Upper lobe of right lung (tissue), 1 donor: ENCODE measurements at regions not wholly inside any gene's neighbourhood (a gene's known extent, or its start where the extent isn't known, plus 50 kb on each side); places are given as distances from the start of the nearest gene placed in this dataset.

Source experiments
- ATAC-seq: fragments of 200-7000 bp; cut with Tn5 transposase; one replicate; pipeline ENCODE4 v1.9.1; 2020; ENCODE audit warnings: mild to moderate bottlenecking, moderate library complexity
- DNase-seq: peaks from one replicate; pipeline ENCODE4 v3.0.0-alpha.2; 2020
- H3K27ac ChIP-seq: fragments of 200-600 bp; one replicate; pipeline ENCODE4 v1.8.0; 2022
- H3K27me3 ChIP-seq: fragments of 200-600 bp; one replicate; pipeline ENCODE4 v1.8.0; 2022; ENCODE audit warnings: mild to moderate bottlenecking
- H3K36me3 ChIP-seq: fragments of 200-600 bp; one replicate; pipeline ENCODE4 v1.8.0; 2022
- H3K4me1 ChIP-seq: fragments of 200-600 bp; one replicate; pipeline ENCODE4 v1.8.0; 2022
- H3K4me3 ChIP-seq: fragments of 200-600 bp; one replicate; pipeline ENCODE4 v1.8.0; 2022; ENCODE audit warnings: mild to moderate bottlenecking
- H3K9me3 ChIP-seq: fragments of 200-600 bp; one replicate; pipeline ENCODE4 v1.8.0; 2022
- intact Hi-C: fragments of 100-400 bp; cut with DNase I; formaldehyde crosslinking; loops from one replicate; pipeline ENCODE4 v1.11.0; 2022
- TF ChIP-seq, protein P1 (sequence below): fragments of 200-600 bp; IDR thresholded peaks from one replicate; pipeline ENCODE4 v1.8.0; 2022; ENCODE audit warnings: antibody characterized with exemption
- donor health status: DM: no; HTN: yes; CAD: no; lungs with severe emphysema.

DNA sequence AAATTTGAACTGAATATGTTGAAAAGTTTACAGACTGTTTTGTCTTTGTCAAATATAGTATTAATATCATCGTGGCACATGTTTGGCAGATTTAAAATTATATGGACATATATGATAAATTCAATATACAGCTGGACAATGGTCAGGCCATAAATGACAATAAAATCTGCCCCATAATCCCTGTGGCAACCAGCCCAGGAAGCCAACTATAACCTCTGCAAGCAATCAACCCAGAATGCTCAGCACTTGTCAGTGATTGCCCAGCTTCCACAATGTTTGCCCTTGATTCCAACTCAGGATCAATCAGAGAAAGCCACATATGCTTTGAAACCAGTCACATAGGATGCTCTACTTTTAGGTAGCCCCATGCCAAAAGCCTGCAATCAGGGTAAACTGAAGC lies 671.9 kb downstream of the SUCLG1 start:
- Histone ChIP-seq H3K4me1 (no peaks in the 10 kb centered on the region), H3K9me3 (no peaks in the 10 kb centered on the region), H3K4me3 (no peak overlapping the region), H3K27me3 (no peaks in the 10 kb centered on the region), H3K36me3 (no peaks in the 10 kb centered on the region), H3K27ac (no peak overlapping the region)
- ATAC-seq = no peak
- intact Hi-C loops = no loop called here
- TF ChIP-seq, protein P1, sequence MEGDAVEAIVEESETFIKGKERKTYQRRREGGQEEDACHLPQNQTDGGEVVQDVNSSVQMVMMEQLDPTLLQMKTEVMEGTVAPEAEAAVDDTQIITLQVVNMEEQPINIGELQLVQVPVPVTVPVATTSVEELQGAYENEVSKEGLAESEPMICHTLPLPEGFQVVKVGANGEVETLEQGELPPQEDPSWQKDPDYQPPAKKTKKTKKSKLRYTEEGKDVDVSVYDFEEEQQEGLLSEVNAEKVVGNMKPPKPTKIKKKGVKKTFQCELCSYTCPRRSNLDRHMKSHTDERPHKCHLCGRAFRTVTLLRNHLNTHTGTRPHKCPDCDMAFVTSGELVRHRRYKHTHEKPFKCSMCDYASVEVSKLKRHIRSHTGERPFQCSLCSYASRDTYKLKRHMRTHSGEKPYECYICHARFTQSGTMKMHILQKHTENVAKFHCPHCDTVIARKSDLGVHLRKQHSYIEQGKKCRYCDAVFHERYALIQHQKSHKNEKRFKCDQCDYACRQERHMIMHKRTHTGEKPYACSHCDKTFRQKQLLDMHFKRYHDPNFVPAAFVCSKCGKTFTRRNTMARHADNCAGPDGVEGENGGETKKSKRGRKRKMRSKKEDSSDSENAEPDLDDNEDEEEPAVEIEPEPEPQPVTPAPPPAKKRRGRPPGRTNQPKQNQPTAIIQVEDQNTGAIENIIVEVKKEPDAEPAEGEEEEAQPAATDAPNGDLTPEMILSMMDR = no peak
- DNase-seq = no peak

GRCh38 chr2:83786140-83786539 lies 672.9 kb downstream of the SUCLG1 start:
- H3K27me3 ChIP-seq = no peaks in the 10 kb centered on the region
- H3K27ac ChIP-seq = no peak overlapping the region
- H3K4me1 ChIP-seq = no peaks in the 10 kb centered on the region
- TF ChIP-seq, protein P1 = no peak
- ATAC-seq (no peak), DNase-seq (no peak)
- no peaks in the 10 kb centered on the region for H3K9me3 ChIP-seq
- intact Hi-C loops = no loop called here
- no peaks in the 10 kb centered on the region for H3K36me3 ChIP-seq
- H3K4me3 ChIP-seq = no peak overlapping the region

GRCh38 chr2:83784947-83785346 lies 674.1 kb downstream of the SUCLG1 start:
- DNase-seq (no peak), ATAC-seq (no peak)
- no peaks in the 10 kb centered on the region for H3K36me3 ChIP-seq
- no peaks in the 10 kb centered on the region for H3K9me3 ChIP-seq
- H3K27me3 ChIP-seq = no peaks in the 10 kb centered on the region
- H3K4me3 ChIP-seq = no peak overlapping the region
- H3K27ac ChIP-seq = no peak overlapping the region
- TF ChIP-seq, protein P1 = no peak
- H3K4me1 ChIP-seq = no peaks in the 10 kb centered on the region
- intact Hi-C loops = no loop called here

DNA sequence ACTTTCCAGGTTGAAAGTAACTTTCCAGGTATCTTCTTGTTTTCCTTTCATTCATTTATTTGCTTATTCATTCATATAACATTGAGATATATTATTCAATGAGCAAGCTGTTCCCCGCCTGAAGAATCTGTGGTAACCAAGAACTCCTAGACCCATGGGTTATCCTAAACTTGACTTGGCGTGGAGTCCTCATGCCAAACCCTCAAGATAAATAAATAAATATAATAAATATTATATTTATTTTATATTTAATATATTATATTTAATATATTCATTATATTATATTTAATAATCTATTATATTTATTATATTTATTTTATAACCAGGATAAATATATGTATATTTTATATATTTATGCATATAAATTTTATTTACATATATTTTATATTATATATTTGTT lies 674.8 kb downstream of the SUCLG1 start:
- H3K9me3 ChIP-seq = no peaks in the 10 kb centered on the region
- ATAC-seq (no peak), DNase-seq (no peak)
- H3K4me3 ChIP-seq = no peak overlapping the region
- intact Hi-C loops = no loop called here
- no peak overlapping the region for H3K27ac ChIP-seq
- H3K36me3 ChIP-seq = no peaks in the 10 kb centered on the region
- no peaks in the 10 kb centered on the region for H3K27me3 ChIP-seq
- TF ChIP-seq, protein P1 = no peak
- no peaks in the 10 kb centered on the region for H3K4me1 ChIP-seq

GRCh38 chr2:83782122-83782521 lies 677.0 kb downstream of the SUCLG1 start:
- intact Hi-C loops = no loop called here
- Histone ChIP-seq H3K4me1 (no peaks in the 10 kb centered on the region), H3K27me3 (no peaks in the 10 kb centered on the region), H3K36me3 (no peaks in the 10 kb centered on the region), H3K9me3 (no peaks in the 10 kb centered on the region), H3K4me3 (no peak overlapping the region), H3K27ac (no peak overlapping the region)
- DNase-seq (no peak), ATAC-seq (no peak)
- TF ChIP-seq, protein P1 = no peak

GRCh38 chr2:83764447-83765005 lies 694.6 kb downstream of the SUCLG1 start:
- DNase-seq (no peak), ATAC-seq (no peak)
- H3K9me3 ChIP-seq = no peaks in the 10 kb centered on the region
- TF ChIP-seq, protein P1 = no peak
- intact Hi-C loops = no loop called here
- H3K27me3 ChIP-seq = no peaks in the 10 kb centered on the region
- no peaks in the 10 kb centered on the region for H3K36me3 ChIP-seq
- no peak overlapping the region for H3K4me3 ChIP-seq
- H3K27ac ChIP-seq = no peak overlapping the region
- no peaks in the 10 kb centered on the region for H3K4me1 ChIP-seq
